Embryonic facial prominence (tissue), 1 donor: ENCODE measurements at regions not wholly inside any gene's neighbourhood (a gene's known extent, or its start where the extent isn't known, plus 50 kb on each side); places are given as distances from the start of the nearest gene placed in this dataset.

Experiments used
- DNase-seq: peaks from one replicate; pipeline ENCODE4 v3.0.0-alpha.2; 2016; ENCODE audit errors: extremely low spot score

GRCh38 chr1:65679773-65680172 is 112.9 kb upstream of the PDE4B start:
- DNase-seq, result no peak

GRCh38 chr1:65681096-65681495 is 111.6 kb upstream of the PDE4B start:
- no peak for DNase-seq

GRCh38 chr1:65687428-65688214 is 105.1 kb upstream of the PDE4B start:
- peak; percentile 73 for DNase-seq

GRCh38 chr1:65688215-65688566 is 104.5 kb upstream of the PDE4B start:
- no peak for DNase-seq

GRCh38 chr1:65688848-65689247 is 103.8 kb upstream of the PDE4B start:
- no peak for DNase-seq

- DNase-seq, result no peak
These were observed 101.4 kb upstream of the PDE4B start for GRCh38 chr1:65691152-65691900.

- DNase-seq, result no peak
These were observed 100.7 kb upstream of the PDE4B start for GRCh38 chr1:65691972-65692371.

- no peak for DNase-seq
These were observed 98.6 kb upstream of the PDE4B start for GRCh38 chr1:65694126-65694525.

GRCh38 chr1:65694933-65695332 is 97.8 kb upstream of the PDE4B start:
- no peak for DNase-seq

GRCh38 chr1:65698590-65698989 is 94.1 kb upstream of the PDE4B start:
- no peak for DNase-seq

- DNase-seq, result no peak
These were observed 88.8 kb upstream of the PDE4B start for GRCh38 chr1:65703853-65704252.

GRCh38 chr1:65704318-65704717 is 88.4 kb upstream of the PDE4B start:
- DNase-seq, result no peak

GRCh38 chr1:65717815-65718454 is 74.8 kb upstream of the PDE4B start:
- DNase-seq, result no peak

GRCh38 chr1:65719391-65719790 is 73.3 kb upstream of the PDE4B start:
- DNase-seq, result no peak

- DNase-seq, result no peak
These were observed 70.2 kb upstream of the PDE4B start for GRCh38 chr1:65722461-65722860.

- no peak for DNase-seq
These were observed 68.5 kb upstream of the PDE4B start for GRCh38 chr1:65724151-65724550.

- no peak for DNase-seq
These were observed 67.6 kb upstream of the PDE4B start for GRCh38 chr1:65725064-65725463.

GRCh38 chr1:65728504-65728903 is 64.2 kb upstream of the PDE4B start:
- no peak for DNase-seq

- DNase-seq, result no peak
These were observed 63.4 kb upstream of the PDE4B start for GRCh38 chr1:65729259-65729658.

GRCh38 chr1:65734979-65735378 is 57.7 kb upstream of the PDE4B start:
- no peak for DNase-seq

- DNase-seq, result no peak
These were observed 50.7 kb upstream of the PDE4B start for GRCh38 chr1:65741993-65742392.
